GM18511 (cell line): ENCODE measurements at regions not wholly inside any gene's neighbourhood (a gene's known extent, or its start where the extent isn't known, plus 50 kb on each side); places are given as distances from the start of the nearest gene placed in this dataset.

Experiments
- ATAC-seq: cut with Tn5 transposase; IDR thresholded peaks from one replicate; pipeline ENCODE4 v1.9.1; 2021; ENCODE audit warnings: mild to moderate bottlenecking, moderate library complexity; ENCODE audit not compliant: unreplicated experiment

DNA sequence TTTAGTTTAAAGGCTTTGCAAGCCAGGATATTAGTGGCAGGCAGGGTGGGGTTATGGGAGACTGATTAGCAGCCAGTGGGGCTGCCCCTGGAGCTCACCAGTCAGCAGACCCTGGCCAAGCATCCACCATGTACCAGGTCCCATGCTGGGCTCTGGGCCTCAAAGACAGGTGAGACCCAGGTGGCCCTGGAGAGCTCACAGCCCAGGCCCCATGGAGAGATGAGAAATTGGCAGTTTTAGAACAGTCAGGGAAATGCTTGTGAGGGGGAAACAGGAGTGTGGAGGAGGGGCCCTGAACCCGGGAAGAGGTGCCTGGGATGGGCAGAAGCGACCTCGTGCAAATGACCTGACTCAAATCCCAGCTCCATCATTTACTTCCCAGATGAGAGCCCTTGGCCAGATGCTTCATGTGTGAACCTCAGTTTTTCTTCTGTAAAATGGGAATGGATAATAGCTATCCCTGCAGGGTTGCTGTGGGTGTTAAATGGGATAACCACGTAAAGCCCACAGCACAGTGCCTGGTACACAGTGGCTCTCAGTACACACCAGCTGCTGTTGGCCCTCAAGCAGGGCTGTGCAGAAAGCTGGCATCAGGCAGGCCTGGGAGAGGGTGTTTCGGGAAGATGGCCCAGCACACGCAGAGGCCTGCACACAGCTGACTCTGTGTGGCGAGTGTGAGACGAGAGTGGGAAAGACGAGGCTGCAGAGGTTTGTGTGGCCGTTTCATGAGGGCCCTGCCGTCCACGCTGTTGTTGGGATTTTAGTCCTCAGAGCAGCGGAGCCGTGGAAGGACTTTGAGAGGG, 518.5 kb downstream of the PTPRU start:
- no peak for ATAC-seq

DNA sequence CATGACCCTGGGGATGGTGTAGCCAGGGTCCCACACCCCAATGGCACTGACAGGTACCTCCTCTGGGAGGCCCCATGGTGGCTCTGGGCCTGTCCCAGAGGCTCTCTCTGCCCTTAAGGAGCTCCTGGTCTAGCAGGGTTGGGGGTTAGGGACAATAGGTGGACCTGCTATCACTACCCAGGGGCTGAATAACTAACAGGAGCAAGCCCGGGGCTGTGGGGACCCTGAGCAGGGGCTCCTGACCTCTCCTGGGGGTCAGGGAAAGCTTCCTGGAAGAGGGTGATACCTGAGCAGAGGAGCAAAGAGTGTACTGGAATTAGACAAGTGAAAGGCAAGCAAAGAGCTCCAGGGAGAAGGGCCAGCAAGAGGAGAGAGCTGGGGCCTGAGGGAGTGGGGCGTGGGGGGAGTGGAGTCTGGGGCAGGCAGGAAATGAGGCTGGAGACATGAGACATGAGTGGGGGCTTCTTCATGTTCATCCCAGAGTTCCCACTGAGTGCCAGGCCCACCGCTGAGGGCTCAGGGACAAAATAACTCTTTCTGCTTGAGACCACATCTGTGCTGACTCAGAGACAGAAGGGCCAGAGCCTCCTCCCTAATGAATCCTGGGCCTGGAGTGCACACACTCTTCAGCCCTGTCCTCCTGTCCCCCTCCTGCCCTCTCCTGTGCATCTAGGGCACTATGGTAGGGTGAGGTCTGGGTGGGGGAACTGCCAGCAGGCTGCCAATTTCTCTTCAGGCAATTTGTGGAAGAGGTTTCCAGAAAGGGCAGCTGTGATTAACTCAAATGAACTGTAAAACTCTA, 517.6 kb downstream of the PTPRU start:
- ATAC-seq, result no peak

DNA sequence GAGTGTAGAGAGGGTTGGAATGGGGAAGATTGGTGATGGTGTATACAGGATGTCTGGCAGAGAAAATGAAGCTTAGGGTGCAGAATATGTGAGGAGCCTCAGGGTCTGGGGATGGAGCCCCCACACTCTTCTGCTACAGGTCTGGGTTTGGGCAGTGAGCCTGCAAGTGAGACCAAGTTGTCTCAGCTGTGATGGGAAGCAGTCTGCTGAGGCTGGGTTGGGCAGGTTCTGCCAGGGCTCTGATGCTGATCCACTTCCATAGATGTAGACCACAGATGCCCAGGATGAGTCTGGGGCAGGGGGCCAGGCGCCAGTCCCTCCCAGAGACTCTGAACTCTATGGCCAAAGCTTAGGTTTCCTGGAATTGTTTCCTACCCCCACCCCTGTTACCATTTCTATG, 516.9 kb downstream of the PTPRU start:
- ATAC-seq, result no peak

DNA sequence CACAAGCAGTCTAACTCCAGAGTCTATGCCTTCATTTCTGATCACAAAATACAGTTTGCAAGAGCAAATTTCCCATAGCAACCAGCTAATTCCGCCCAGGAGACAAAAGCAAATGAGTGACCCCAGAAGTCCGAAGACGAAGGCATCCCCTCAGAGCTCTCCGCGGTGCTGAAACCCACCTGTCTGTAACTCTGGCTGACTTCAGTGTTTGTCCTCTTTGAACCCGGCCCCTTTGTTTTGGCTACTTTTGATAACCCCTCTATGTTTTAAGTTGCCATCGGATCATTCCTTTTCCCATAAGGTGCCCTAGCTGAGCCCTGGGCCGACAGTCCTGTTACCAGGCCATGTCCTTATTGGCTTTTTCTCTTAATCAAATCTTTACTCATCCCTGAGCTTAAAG, 515.8 kb downstream of the PTPRU start:
- no peak for ATAC-seq

DNA sequence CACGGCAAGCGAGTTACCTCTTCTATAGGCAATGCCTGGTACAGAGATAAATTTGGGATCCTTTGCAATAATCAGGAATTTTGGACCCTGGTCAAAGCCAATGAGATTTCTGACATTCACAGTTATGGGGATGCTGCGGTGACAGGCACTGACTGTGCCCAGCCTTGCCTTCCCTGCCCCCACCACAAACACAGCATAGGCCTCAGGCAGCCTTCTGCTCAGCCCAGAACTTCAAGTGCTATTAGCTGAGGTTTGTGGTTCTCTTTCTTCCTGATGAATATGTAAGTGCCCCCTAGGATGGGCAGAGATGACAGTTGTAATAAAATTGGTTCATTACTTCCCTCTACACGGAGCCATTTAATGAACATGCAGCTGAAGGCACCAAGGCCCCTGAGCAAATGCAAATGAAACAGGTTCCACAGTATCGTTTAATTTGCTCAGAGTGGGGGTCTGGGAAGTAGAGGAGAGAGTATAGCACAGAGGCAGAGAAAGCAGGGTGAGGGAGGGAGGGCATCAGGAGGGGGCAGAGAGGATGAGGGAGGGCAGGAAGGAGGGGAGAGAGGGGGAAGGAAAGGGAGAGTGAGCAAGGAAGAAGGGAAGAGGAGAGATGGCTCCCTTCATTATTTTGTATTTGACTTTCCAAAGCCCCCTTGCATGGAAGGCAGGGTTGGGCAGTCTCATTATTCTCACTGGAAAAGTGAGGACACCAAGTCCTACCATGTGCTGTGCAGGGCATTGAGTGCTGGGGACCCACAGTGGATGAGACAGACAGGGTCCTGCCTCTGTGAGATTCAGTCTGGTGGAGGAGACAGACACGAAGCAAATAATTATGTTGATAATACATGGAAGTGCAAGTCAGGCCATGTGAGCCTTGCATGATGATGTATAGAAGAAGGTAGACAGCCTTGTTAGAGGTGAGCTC, 513.0 kb downstream of the PTPRU start:
- no peak for ATAC-seq

DNA sequence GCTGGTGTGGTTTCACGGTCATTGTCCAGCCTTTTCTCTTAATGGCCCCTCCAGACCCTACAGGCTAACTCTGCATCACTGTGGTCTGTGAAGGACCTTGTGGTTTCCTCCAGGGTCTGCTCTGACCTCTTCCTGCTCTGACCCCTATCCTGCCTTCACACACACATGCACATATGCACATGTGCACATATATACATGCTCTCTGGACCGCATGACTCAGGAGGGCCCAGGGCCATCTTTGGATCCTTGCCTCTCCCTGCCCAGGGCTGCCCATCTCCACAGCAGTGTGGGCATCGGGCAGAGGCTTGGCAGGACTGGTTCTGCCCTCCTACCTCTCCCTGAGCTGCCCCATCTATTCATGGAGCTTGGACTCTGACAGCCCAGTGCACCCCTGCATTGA, 510.9 kb downstream of the PTPRU start:
- ATAC-seq, result no peak

DNA sequence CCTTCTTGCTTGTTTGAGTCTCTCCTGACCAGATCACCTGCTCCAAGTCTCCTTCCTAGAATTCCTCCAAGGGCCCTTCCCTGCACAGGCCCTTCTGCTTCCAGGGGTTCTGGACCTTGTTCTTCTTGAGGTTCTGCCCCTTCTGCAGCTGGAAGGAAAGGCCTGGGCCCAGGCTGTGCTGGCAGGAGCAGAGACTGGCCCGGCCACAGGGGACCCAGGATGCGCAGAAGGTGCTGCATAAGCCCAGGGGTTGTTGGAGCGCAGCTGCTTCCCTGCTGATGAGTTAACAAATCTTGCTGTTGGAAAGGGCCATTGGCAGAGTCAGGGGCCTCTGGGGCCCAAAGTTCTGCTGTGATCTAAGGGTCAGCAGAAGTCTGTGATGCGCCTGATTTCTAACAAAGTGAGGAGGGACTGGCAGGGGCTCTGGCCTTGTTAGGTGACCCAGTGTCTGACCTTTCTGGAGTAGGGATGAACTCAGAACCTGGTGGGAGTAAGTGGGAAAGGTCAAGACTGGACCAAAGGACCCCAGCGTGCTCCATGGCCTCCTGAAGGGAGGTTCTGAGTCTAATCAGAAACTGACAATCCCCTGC, 509.8 kb downstream of the PTPRU start:
- no peak for ATAC-seq

DNA sequence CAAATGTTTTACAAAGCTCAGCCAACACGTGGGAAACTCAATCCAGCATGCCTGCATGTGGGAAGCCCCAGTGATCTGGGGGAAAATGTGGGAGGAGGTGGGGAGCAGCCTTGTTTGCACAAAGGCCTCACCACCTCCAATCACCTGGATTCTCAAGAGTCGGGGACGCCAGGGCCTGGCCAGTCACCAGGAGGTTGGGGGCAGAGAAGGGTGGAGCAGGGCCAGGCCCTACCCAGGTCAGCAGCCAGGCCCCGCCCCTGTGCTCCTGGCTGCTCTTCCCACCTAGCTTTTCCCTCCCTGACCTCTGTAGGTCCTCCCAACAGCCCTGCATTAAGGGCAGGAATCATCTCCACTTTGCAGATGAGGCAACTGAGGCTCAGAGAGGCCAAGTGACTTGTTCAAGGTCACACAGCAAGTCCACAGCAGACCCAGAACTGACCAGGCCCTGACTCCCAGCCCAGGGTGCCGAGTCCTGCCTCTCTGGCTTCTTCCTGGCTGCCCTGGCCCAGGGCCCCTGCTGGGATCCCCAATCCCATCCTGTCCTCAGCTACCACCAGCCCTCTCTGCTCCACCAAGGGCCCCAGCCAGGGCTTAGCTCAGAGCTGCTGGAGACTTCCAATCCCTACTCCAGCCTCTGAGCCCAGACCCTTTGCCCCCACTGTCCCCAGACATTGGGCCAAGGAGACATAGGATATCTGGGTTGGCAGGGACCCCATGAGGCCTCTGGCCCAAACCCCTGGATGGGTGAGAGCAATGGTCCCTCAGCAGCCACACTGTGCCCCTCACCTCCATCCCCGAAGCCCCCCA, 508.6 kb downstream of the PTPRU start:
- no peak for ATAC-seq

DNA sequence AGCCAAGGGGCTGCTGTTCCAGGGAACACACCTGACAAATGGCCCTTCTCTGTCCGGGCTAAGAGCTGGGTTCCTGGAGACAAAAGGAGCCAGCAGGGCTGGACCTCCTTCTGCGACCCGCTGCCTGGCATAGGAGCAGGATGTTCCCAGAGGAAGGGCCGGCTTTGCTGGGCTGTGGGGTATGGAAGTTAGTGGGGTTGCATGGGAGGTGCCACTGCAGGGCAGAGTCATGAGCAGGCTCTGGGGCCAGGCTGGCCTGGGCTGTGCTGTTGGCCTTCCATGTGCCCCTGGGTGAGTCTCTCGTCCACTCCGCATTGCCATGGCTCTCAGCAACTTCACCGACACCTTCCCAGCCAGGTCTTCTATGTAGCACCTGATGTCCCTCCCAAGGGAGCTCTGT, 507.6 kb downstream of the PTPRU start:
- no peak for ATAC-seq

DNA sequence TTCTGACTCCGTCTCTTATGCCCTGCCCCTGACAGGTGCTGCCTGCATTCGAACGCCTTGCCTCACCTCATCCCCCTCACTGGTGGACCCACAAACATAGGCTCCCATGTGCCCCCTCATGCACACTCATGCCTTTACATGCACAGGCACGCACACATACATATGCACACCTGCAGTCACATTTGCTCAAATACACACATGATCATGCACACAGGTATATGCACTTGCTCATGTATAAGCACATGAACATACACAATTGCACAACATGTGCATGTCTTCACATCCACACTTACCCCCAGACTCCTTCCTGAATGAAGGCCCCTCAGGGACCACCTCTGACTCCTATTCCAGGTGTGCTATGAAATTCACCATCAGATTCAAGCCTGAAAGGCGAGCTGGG, 506.9 kb downstream of the PTPRU start:
- ATAC-seq, result no peak

DNA sequence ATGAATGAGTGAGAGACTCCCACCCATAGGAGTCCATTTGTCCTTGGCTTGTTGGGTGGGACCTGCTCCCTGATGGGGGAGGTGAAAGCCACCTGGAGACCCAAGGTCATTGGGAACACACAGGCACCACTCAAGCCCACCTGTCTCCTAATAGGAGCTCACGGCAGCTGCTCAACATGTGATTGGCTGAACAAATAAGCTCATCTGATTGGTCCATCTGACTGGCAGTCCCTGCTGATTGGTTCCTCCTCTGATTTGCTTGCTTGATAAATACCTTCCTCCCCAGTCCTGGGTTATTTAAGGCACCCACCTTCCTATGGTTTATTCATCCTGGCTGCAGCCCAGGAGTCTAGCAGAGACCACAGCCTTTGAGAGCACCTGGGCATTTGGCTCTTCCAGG, 502.9 kb downstream of the PTPRU start:
- ATAC-seq, result no peak

DNA sequence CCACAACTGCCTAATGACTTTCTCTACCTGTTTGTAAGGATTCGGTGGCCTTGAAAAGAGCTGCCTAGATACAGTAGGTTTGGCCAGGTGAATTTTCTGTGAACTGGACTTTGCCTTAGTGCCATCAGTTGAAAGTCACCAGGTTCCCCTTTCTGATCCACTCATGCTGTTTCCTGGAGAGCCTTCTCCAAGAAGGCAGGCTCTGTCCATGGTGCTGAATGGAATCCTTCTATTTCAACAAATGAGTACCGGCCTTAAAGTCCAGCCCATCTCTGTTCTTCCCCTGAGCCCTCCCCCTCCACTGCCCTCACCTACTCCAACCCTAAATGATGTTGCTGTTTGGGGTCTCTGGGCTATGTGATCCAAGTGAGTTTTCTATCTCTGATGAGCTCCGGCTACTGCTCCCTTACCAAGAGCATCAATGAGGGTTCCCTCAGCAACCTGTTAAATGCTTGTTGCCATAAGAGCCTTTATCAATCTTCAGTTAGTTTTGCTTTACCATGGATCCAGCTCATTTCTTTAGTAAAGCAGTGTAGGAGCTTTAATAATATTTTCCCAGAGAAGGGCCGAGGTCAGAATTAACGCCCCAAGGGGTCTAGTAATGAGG, 500.4 kb downstream of the PTPRU start:
- ATAC-seq, result no peak

DNA sequence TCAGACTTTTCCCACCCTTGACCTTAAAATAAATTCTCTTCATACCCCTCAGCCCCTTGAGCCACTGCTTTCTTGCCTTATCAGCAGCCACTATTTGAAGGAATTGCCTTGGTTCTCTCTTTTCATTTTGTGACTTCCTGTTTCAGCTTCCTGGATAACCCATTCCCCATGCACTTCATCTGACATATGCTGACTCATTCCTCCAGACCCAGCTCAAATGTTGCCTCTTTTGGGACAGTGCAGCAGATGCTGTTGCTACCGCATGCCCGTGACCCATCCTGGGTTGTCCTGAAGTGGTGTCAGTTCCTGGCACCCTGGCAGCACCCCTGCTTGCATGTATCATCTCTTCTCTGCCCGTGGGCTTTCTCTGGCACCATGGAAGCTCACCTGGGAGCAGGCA, 496.1 kb downstream of the PTPRU start:
- ATAC-seq, result no peak

DNA sequence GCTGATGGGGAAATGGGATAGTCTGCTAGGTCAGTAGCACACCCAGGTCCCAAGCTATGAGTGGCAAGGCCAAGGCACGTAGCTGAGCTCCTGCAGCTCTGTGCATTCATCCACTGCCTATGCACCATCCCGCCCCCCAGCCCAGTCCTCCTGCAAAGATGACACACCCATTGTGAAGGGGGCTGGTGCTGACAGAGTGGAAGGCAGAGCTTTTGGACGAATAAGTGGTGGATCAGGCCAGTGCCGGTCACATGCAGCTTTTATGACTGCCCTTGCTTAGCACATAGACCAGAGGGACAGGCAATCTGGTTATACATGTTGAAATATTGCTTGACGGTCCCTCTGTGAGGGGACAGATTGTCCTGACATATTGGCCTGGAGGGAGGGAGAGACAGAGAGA, 494.3 kb downstream of the PTPRU start:
- ATAC-seq, result no peak

DNA sequence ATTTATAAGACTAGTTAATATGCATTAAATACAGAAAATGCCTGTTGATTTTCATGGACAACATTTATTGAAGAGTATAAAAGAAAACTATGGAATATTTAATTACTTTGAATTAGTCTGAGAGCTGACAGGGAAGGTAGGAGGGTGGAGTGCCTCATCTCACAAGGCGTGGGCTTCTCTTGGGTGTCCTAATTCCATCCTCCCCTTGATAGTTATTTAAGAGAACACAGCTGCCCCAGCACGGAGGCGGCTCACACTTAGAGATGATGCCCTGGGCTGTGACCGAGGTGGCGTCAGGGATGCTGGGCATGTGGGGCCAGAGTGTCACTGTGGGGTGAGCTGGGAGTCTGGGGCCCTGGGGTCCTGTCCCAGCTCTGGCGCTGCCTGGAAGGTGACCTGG, 493.0 kb downstream of the PTPRU start:
- ATAC-seq, result no peak

DNA sequence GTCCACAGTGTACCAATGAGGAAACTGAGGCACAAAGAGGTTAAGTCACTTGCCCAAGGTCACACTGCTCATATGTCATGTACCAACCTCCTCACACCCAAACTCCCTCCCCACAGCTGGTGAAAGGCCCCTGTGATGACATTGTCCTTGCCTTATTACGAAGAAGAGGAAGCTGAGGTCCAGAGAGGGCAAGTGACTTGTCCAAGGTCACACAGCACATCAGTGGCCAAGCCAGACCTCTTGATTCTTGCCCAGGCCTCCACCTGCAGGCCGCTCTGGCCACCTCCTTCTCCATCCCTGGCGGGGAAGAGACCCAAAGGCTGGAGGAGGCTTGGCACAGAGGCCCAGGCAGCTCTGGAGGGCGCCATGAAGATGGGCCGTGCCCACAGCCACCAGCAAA, 492.4 kb downstream of the PTPRU start:
- ATAC-seq, result no peak

DNA sequence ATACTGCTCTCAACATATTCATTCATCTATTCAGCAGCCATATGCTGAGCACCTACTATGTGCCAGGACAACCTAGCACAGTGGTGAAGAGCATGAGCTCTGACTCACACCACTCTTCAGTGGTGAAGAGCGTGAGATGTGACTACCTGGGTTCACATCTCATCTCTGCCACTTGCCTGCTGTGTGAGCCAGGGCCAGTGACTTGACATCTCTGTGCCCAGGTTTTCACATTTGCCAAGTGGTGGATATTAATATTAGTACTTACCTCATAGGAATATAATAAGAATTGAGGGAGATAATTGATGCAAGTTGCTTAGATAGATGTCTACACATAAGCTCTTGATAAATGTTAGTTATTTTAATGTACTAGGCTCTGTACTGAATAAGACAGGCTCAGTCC, 488.9 kb downstream of the PTPRU start:
- ATAC-seq, result no peak

DNA sequence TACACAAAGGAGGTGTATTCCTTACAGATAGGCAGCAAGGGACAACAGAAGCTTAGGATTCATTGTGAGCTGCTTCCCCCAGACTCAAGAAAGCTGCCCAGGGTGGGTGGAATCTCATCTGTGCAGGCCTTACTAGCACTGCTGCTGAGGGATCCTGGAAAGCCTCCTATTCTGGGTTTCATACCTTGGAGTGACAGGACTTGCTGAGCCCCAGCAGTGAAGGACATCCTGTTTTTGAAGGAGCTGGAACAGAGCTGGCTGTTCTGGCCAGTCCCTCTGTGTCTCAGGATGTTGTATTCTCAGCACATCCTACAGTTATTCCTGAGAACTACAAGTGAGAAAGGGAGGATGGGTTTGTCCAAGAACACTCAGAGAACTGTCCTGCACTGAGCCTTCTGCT, 486.3 kb downstream of the PTPRU start:
- no peak for ATAC-seq

DNA sequence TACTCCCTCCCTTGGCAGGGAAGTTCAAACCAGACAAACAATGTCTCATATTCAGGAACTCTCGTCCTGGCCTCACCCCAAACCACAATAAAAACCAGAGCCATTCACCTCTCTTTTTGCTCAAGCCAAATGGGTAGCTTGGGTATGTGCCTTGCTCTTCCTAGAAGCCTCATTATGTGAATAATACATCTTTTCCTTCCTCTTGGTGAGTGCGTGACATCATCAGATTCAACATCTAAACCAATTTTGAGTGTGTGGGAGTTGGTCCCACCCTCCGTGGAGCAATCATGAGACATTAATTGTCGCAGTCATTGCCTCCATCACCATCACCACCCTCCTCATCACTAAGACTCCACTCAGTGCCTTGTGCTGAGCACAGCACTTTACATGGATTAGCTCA, 482.9 kb downstream of the PTPRU start:
- ATAC-seq, result no peak

DNA sequence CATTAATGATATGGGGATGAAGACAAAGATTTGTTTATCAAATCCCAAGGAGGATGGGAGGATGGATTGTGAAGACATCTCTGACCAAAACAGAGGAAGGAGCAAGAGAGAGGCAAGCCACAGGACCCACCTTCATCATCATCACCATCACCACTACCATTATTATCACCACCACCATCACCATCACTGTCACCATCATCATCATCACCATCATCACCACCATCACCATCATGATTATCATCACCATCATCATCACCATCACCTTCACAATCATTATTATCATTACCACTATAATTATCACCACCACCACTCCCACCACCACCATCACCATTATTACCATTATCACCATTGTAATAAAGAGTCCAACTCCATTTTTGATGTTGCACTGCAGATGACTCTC, 482.5 kb downstream of the PTPRU start:
- ATAC-seq, result no peak
